Vagina (tissue), 2 donors: ENCODE measurements at regions not wholly inside any gene's neighbourhood (a gene's known extent, or its start where the extent isn't known, plus 50 kb on each side); places are given as distances from the start of the nearest gene placed in this dataset.
"Not testable (repeated sequence)": the region's sequence is repeated elsewhere in the genome, so short reads cannot be mapped to it uniquely, and the experiment has no call there.

Experiments used
- DNase-seq, 2 donors: peaks; one replicate each; pipeline ENCODE4 v3.0.0-alpha.2; 2017; ENCODE audit errors: extremely low spot score in 2 of 2
- H3K27ac ChIP-seq: fragments of 200-600 bp; sonication (generic); one replicate; pipeline ENCODE4 v1.5.1; 2019
- H3K27me3 ChIP-seq: fragments of 200-600 bp; sonication (generic); one replicate; pipeline ENCODE4 v1.5.1; 2019
- H3K36me3 ChIP-seq, 2 donors: fragments of 200-600 bp; sonication (generic); one replicate each; pipeline ENCODE4 v1.5.1; 2017 to 2019
- H3K4me1 ChIP-seq: fragments of 200-600 bp; sonication (generic); one replicate; pipeline ENCODE4 v1.5.1; 2019
- H3K4me3 ChIP-seq, 2 donors: fragments of 200-600 bp; sonication (generic); 1 replicate in 1 of 2; 2 replicates in 1 of 2; pipeline ENCODE4 v1.5.1; 2016 to 2019
- H3K9me3 ChIP-seq: fragments of 200-600 bp; sonication (generic); one replicate; pipeline ENCODE4 v1.5.1; 2019
- POLR2A ChIP-seq, 2 donors: fragments of 450-650 bp; IDR thresholded peaks; one replicate each; pipeline ENCODE4 v1.6.1; 2017; ENCODE audit warnings: antibody characterized with exemption in 2 of 2, mild to moderate bottlenecking in 2 of 2, moderate library complexity in 2 of 2
- POLR2AphosphoS5 ChIP-seq, 2 donors: sonication (generic); formaldehyde crosslinking; IDR thresholded peaks; one replicate each; pipeline ENCODE4 v1.9.0; 2017; ENCODE audit warnings: antibody characterized with exemption in 2 of 2, mild to moderate bottlenecking in 2 of 2, low read depth in 1 of 2; ENCODE audit not compliant: insufficient read depth in 1 of 2
- intact Hi-C: fragments of 100-400 bp; cut with DNase I; formaldehyde crosslinking; loops from one replicate; pipeline ENCODE4 v1.15.1; 2023
- TF ChIP-seq, protein P1 (sequence below), 3 experiments: fragments of 450-650 bp in 2 of 3; fragments of 200-600 bp in 1 of 3; sonication (generic) in 1 of 3; IDR thresholded peaks; one replicate each; pipeline ENCODE4 v1.5.1; 2017 to 2019; ENCODE audit warnings: antibody characterized with exemption in 3 of 3, mild to moderate bottlenecking in 2 of 3, moderate library complexity in 2 of 3

- Histone ChIP-seq H3K4me1 (no peaks in the 10 kb centered on the region), H3K4me3 (no peak overlapping the region), H3K27ac (no peak overlapping the region), H3K9me3 (no peaks in the 10 kb centered on the region), H3K27me3 (no peaks in the 10 kb centered on the region), H3K36me3 (no peaks in the 10 kb centered on the region)
- intact Hi-C loops, result no loop called here
- TF ChIP-seq POLR2AphosphoS5 (IDR thresholded peaks at IDR 0.05; ENCODE audit: insufficient read depth in 1 of 2, low read depth in 1 of 2) (no peak), POLR2A (IDR thresholded peaks at IDR 0.05) (no peak)
- TF ChIP-seq, protein P1, sequence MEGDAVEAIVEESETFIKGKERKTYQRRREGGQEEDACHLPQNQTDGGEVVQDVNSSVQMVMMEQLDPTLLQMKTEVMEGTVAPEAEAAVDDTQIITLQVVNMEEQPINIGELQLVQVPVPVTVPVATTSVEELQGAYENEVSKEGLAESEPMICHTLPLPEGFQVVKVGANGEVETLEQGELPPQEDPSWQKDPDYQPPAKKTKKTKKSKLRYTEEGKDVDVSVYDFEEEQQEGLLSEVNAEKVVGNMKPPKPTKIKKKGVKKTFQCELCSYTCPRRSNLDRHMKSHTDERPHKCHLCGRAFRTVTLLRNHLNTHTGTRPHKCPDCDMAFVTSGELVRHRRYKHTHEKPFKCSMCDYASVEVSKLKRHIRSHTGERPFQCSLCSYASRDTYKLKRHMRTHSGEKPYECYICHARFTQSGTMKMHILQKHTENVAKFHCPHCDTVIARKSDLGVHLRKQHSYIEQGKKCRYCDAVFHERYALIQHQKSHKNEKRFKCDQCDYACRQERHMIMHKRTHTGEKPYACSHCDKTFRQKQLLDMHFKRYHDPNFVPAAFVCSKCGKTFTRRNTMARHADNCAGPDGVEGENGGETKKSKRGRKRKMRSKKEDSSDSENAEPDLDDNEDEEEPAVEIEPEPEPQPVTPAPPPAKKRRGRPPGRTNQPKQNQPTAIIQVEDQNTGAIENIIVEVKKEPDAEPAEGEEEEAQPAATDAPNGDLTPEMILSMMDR (IDR thresholded peaks at IDR 0.05), result no peak
- no peak for DNase-seq
These were observed 1346.2 kb downstream of the SUCLG1 start for GRCh38 chr2:83112858-83113257.

DNA sequence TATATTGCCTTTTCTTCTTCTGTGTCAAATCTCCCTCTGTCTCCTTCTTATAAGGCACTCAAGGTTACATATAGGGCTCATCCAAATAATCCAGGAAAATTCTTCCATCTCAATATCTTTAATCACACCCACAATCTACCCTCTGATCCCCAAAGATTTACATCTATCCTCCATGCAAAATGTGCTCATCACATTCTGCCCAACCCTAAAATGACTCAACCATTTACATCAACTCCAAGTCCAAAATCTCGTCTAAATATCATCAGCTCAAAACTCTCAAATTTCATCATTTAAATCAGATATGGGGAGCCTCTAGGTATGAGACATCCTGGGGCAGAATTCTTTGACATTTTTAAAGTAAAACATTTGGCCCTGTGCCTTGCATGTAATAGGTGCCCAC lies 1349.8 kb downstream of the SUCLG1 start:
- intact Hi-C loops, result no loop called here

GRCh38 chr2:83106853-83107252 lies 1352.2 kb downstream of the SUCLG1 start:
- Histone ChIP-seq H3K27me3 (no peaks in the 10 kb centered on the region), H3K36me3 (no peaks in the 10 kb centered on the region), H3K27ac (no peak overlapping the region), H3K4me1 (no peaks in the 10 kb centered on the region), H3K9me3 (no peaks in the 10 kb centered on the region), H3K4me3 (no peak overlapping the region)
- TF ChIP-seq, protein P1 (IDR thresholded peaks at IDR 0.05), result no peak
- no peak for TF ChIP-seq POLR2A (IDR thresholded peaks at IDR 0.05)
- no peak for TF ChIP-seq POLR2AphosphoS5 (IDR thresholded peaks at IDR 0.05; ENCODE audit: insufficient read depth in 1 of 2, low read depth in 1 of 2)
- no peak for DNase-seq
- intact Hi-C loops, result no loop called here

More for the DNA sequence above, 1349.8 kb downstream of the SUCLG1 start:
- Histone ChIP-seq H3K4me3 (no peak overlapping the region), H3K9me3 (no peaks in the 10 kb centered on the region), H3K27me3 (no peaks in the 10 kb centered on the region), H3K36me3 (no peaks in the 10 kb centered on the region), H3K4me1 (no peaks in the 10 kb centered on the region), H3K27ac (no peak overlapping the region)
- no peak for DNase-seq
- TF ChIP-seq POLR2AphosphoS5 (IDR thresholded peaks at IDR 0.05; ENCODE audit: insufficient read depth in 1 of 2, low read depth in 1 of 2), result no peak
- TF ChIP-seq, protein P1 (IDR thresholded peaks at IDR 0.05), result no peak
- no peak for TF ChIP-seq POLR2A (IDR thresholded peaks at IDR 0.05)

GRCh38 chr2:83104202-83104601 lies 1354.9 kb downstream of the SUCLG1 start:
- no peaks in the 10 kb centered on the region for H3K4me1 ChIP-seq
- no peaks in the 10 kb centered on the region for H3K9me3 ChIP-seq
- H3K4me3 ChIP-seq, result no peak overlapping the region
- no peaks in the 10 kb centered on the region for H3K27me3 ChIP-seq
- no peak overlapping the region for H3K27ac ChIP-seq
- intact Hi-C loops, result no loop called here
- no peaks in the 10 kb centered on the region for H3K36me3 ChIP-seq
- TF ChIP-seq, protein P1 (IDR thresholded peaks at IDR 0.05), result no peak
- TF ChIP-seq POLR2AphosphoS5 (IDR thresholded peaks at IDR 0.05; ENCODE audit: insufficient read depth in 1 of 2, low read depth in 1 of 2), result no peak
- TF ChIP-seq POLR2A (IDR thresholded peaks at IDR 0.05), result no peak
- no peak for DNase-seq

DNA sequence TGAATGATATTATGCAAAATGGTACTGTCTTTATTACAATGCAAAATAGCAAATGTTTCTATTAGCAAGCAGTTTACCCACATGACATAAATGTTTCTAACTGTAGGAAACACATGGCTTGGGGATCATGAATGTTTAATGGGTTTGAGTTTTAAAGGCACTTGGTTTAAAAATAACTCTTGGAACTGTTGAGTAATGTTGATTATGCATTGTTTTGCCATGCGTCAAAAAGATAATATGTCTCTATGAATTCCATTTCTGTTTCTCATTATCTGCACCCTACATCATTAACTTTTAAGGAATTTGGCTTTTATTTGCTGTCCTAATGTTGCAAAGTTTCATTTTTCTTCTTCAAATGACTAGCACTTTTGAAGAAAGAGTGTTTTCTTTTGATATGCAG lies 1355.5 kb downstream of the SUCLG1 start:
- DNase-seq, result no peak
- TF ChIP-seq POLR2AphosphoS5 (IDR thresholded peaks at IDR 0.05; ENCODE audit: insufficient read depth in 1 of 2, low read depth in 1 of 2) (no peak), POLR2A (IDR thresholded peaks at IDR 0.05) (no peak)
- TF ChIP-seq, protein P1 (IDR thresholded peaks at IDR 0.05), result no peak
- no peaks in the 10 kb centered on the region for H3K4me1 ChIP-seq
- no peak overlapping the region for H3K27ac ChIP-seq
- no peak overlapping the region for H3K4me3 ChIP-seq
- H3K9me3 ChIP-seq, result no peaks in the 10 kb centered on the region
- no peaks in the 10 kb centered on the region for H3K36me3 ChIP-seq
- H3K27me3 ChIP-seq, result no peaks in the 10 kb centered on the region
- intact Hi-C loops, result no loop called here

DNA sequence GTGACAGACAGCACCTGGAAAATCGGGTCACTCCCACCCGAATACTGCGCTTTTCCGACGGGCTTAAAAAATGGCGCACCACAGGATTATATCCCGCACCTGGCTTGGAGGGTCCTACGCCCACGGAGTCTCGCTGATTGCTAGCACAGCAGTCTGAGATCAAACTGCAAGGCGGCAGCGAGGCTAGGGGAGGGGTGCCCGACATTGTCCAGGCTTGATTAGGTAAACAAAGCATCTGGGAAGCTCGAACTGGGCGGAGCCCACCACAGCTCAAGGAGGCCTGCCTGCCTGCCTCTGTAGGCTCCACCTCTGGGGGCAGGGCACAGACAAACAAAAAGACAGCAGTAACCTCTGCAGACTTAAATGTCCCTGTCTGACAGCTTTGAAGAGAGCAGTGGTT lies 1370.0 kb downstream of the SUCLG1 start:
- intact Hi-C loops, H3K36me3 ChIP-seq, H3K4me1 ChIP-seq, H3K9me3 ChIP-seq, H3K27ac ChIP-seq, H3K27me3 ChIP-seq, DNase-seq, H3K4me3 ChIP-seq: not testable (repeated sequence)
